H9 (cell line): ENCODE measurements at regions not wholly inside any gene's neighbourhood (a gene's known extent, or its start where the extent isn't known, plus 50 kb on each side); places are given as distances from the start of the nearest gene placed in this dataset.

Experiments used
- DNase-seq: peaks from one replicate; pipeline ENCODE4 v3.0.0-alpha.2; 2017
- H2AFZ ChIP-seq: one replicate; pipeline ENCODE4 v1.6.1; 2013; ENCODE audit warnings: mild to moderate bottlenecking, low read length, control low read depth, moderate library complexity
- H2AK5ac ChIP-seq: 2 replicates; pipeline ENCODE4 v1.6.1; 2013; ENCODE audit warnings: low read length, control low read depth, mixed read lengths; ENCODE audit not compliant: insufficient read length
- H2BK120ac ChIP-seq: one replicate; pipeline ENCODE4 v1.6.1; 2013; ENCODE audit warnings: low read depth, mild to moderate bottlenecking, low read length, control low read depth, inconsistent platforms; ENCODE audit not compliant: poor library complexity, severe bottlenecking
- H2BK12ac ChIP-seq: 2 replicates; pipeline ENCODE4 v1.6.1; 2013; ENCODE audit warnings: low read length, control low read depth, mixed read lengths, low read depth; ENCODE audit not compliant: insufficient read length
- H2BK15ac ChIP-seq: 2 replicates; pipeline ENCODE4 v1.6.1; 2013; ENCODE audit warnings: low read depth, low read length, control low read depth
- H2BK20ac ChIP-seq: one replicate; pipeline ENCODE4 v1.6.1; 2013; ENCODE audit warnings: low read depth, mild to moderate bottlenecking, low read length, control low read depth, inconsistent platforms; ENCODE audit not compliant: poor library complexity, severe bottlenecking
- H2BK5ac ChIP-seq: 2 replicates; pipeline ENCODE4 v1.6.1; 2013; ENCODE audit warnings: low read length, control low read depth, mixed read lengths; ENCODE audit not compliant: insufficient read length
- H3K14ac ChIP-seq: 2 replicates; pipeline ENCODE4 v1.6.1; 2013; ENCODE audit warnings: low read length, control low read depth; ENCODE audit not compliant: insufficient read depth
- H3K18ac ChIP-seq: 2 replicates; pipeline ENCODE4 v1.6.1; 2013; ENCODE audit warnings: low read depth, mild to moderate bottlenecking, mixed read lengths, low read length, control low read depth; ENCODE audit not compliant: insufficient read length
- H3K23ac ChIP-seq: 2 replicates; pipeline ENCODE4 v1.6.1; 2013; ENCODE audit warnings: low read length, control low read depth, mixed read lengths, low read depth; ENCODE audit not compliant: insufficient read length
- H3K23me2 ChIP-seq: 2 replicates; pipeline ENCODE4 v1.6.1; 2013; ENCODE audit warnings: low read depth, mild to moderate bottlenecking, mixed read lengths, low read length, control low read depth; ENCODE audit not compliant: insufficient read length, poor library complexity, severe bottlenecking
- H3K27ac ChIP-seq: 2 replicates; pipeline ENCODE4 v1.5.1; 2013; ENCODE audit warnings: low read length, control low read depth, mixed read lengths, low read depth; ENCODE audit not compliant: insufficient read length
- H3K27me3 ChIP-seq: 2 replicates; pipeline ENCODE4 v1.6.1; 2013; ENCODE audit warnings: low read length, control low read depth, inconsistent platforms; ENCODE audit not compliant: insufficient read depth
- H3K4ac ChIP-seq: 2 replicates; pipeline ENCODE4 v1.6.1; 2013; ENCODE audit warnings: low read depth, mild to moderate bottlenecking, control low read depth, inconsistent platforms, low read length, moderate library complexity
- H3K4me1 ChIP-seq: 2 replicates; pipeline ENCODE4 v1.6.1; 2013; ENCODE audit warnings: low read length, control low read depth, inconsistent platforms; ENCODE audit not compliant: insufficient read depth
- H3K4me2 ChIP-seq: 2 replicates; pipeline ENCODE4 v1.6.1; 2013; ENCODE audit warnings: low read length, control low read depth, mixed read lengths; ENCODE audit not compliant: insufficient read length, insufficient read depth
- H3K56ac ChIP-seq: 2 replicates; pipeline ENCODE4 v1.6.1; 2013; ENCODE audit warnings: low read depth, mild to moderate bottlenecking, mixed read lengths, low read length, control low read depth; ENCODE audit not compliant: insufficient read length
- H3K79me1 ChIP-seq: 2 replicates; pipeline ENCODE4 v1.6.1; 2013; ENCODE audit warnings: low read depth, mild to moderate bottlenecking, moderate library complexity, low read length, control low read depth, inconsistent platforms; ENCODE audit not compliant: insufficient read depth, poor library complexity, severe bottlenecking
- H3K79me2 ChIP-seq: 2 replicates; pipeline ENCODE4 v1.6.1; 2013; ENCODE audit warnings: low read length, control low read depth, inconsistent platforms; ENCODE audit not compliant: insufficient read depth
- H3K9ac ChIP-seq: 2 replicates; pipeline ENCODE4 v1.6.1; 2013; ENCODE audit warnings: low read length, control low read depth, mixed read lengths; ENCODE audit not compliant: insufficient read length; ENCODE audit errors: extremely low read depth
- H3K9me3 ChIP-seq: one replicate; pipeline ENCODE4 v1.6.1; 2013; ENCODE audit warnings: low read depth, low read length, inconsistent platforms; ENCODE audit not compliant: control insufficient read depth
- H3T11ph ChIP-seq: one replicate; pipeline ENCODE4 v1.6.1; 2013; ENCODE audit warnings: mild to moderate bottlenecking, low read length, control low read depth, inconsistent platforms
- H4K20me1 ChIP-seq: one replicate; pipeline ENCODE4 v1.6.1; 2013; ENCODE audit not compliant: control insufficient read depth, insufficient read length, insufficient read depth
- H4K5ac ChIP-seq: 2 replicates; pipeline ENCODE4 v1.6.1; 2013; ENCODE audit warnings: low read depth, mild to moderate bottlenecking, mixed read lengths, low read length, control low read depth; ENCODE audit not compliant: insufficient read length
- H4K8ac ChIP-seq: replicated peaks from 2 replicates; pipeline ENCODE4 v1.6.1; 2013; ENCODE audit warnings: low read length, control low read depth, mixed read lengths, low read depth; ENCODE audit not compliant: insufficient read length
- H4K91ac ChIP-seq: 2 replicates; pipeline ENCODE4 v1.6.1; 2013; ENCODE audit warnings: low read depth, mild to moderate bottlenecking, moderate library complexity, mixed read lengths, low read length, control low read depth; ENCODE audit not compliant: insufficient read length
- H3K27ac Mint-ChIP-seq, 3 experiments: 2 replicates in 2 of 3; 3 replicates in 1 of 3; pipeline ENCODE4 v1.8.0; 2020 to 2021; ENCODE audit warnings: mixed read lengths in 3 of 3, mild to moderate bottlenecking in 1 of 3, moderate library complexity in 1 of 3
- H3K27me3 Mint-ChIP-seq: 2 replicates; pipeline ENCODE4 v1.8.0; 2021; ENCODE audit warnings: low read depth, mild to moderate bottlenecking, moderate library complexity, mixed read lengths
- H3K36me3 Mint-ChIP-seq, 3 experiments: 2 replicates in 2 of 3; 3 replicates in 1 of 3; pipeline ENCODE4 v1.8.0; 2020 to 2021; ENCODE audit warnings: low read depth in 3 of 3, mixed read lengths in 3 of 3; ENCODE audit not compliant: insufficient read depth in 1 of 3
- H3K4me1 Mint-ChIP-seq, 2 experiments: 2 replicates each; pipeline ENCODE4 v1.8.0; 2020; ENCODE audit warnings: mixed read lengths in 2 of 2
- H3K4me3 Mint-ChIP-seq, 2 experiments: 2 replicates in 1 of 2; 3 replicates in 1 of 2; pipeline ENCODE4 v1.8.0; 2020 to 2021; ENCODE audit warnings: mild to moderate bottlenecking in 2 of 2, mixed read lengths in 2 of 2, moderate library complexity in 1 of 2
- H3K9me3 Mint-ChIP-seq, 2 experiments: 2 replicates in 1 of 2; 3 replicates in 1 of 2; pipeline ENCODE4 v1.8.0; 2020; ENCODE audit warnings: mild to moderate bottlenecking in 2 of 2, mixed read lengths in 2 of 2, moderate library complexity in 1 of 2
- WGBS: extraction: QIAGEN DNeasy Blood & Tissue Kit; methylation state at CpG from one replicate; pipeline ENCODE4 v1.1.7; 2013; ENCODE audit warnings: missing lambda C conversion rate, low lambda C conversion rate, mixed read lengths; ENCODE audit not compliant: insufficient read length; ENCODE audit errors: extremely low coverage; 5-methylcytosine and 5-hydroxymethylcytosine counted together
- TF ChIP-seq, protein P1 (sequence below): fragments of 200-600 bp; sonication (generic); conservative IDR thresholded peaks from 3 replicates; pipeline ENCODE4 v1.8.0; 2021; ENCODE audit warnings: antibody characterized with exemption, mild to moderate bottlenecking

GRCh38 chr7:69358163-69358821 is 240.0 kb upstream of the AUTS2 start:
- Histone ChIP-seq H3K56ac (no peak overlapping the region), H3T11ph (no peak overlapping the region), H4K91ac (no peak overlapping the region), H3K27me3 (no peaks in the 10 kb centered on the region), H3K9me3 (no peaks in the 10 kb centered on the region), H2BK20ac (no peak overlapping the region), H2BK5ac (no peak overlapping the region), H3K4ac (no peak overlapping the region), H3K79me2 (no peaks in the 10 kb centered on the region), H4K8ac (no peak overlapping the region), H2AK5ac (no peak overlapping the region), H3K23ac (no peak overlapping the region), H3K23me2 (no peaks in the 10 kb centered on the region), H2AFZ (no peak overlapping the region), H2BK15ac (no peak overlapping the region), H2BK120ac (no peak overlapping the region), H3K9ac (no peak overlapping the region), H4K20me1 (no peaks in the 10 kb centered on the region), H3K18ac (no peak overlapping the region), H3K14ac (no peak overlapping the region), H4K5ac (no peak overlapping the region), H3K27ac (no peak overlapping the region), H3K4me1 (no peaks in the 10 kb centered on the region), H2BK12ac (no peak overlapping the region), H3K4me2 (no peak overlapping the region), H3K79me1 (no peaks in the 10 kb centered on the region)
- TF ChIP-seq, protein P1, sequence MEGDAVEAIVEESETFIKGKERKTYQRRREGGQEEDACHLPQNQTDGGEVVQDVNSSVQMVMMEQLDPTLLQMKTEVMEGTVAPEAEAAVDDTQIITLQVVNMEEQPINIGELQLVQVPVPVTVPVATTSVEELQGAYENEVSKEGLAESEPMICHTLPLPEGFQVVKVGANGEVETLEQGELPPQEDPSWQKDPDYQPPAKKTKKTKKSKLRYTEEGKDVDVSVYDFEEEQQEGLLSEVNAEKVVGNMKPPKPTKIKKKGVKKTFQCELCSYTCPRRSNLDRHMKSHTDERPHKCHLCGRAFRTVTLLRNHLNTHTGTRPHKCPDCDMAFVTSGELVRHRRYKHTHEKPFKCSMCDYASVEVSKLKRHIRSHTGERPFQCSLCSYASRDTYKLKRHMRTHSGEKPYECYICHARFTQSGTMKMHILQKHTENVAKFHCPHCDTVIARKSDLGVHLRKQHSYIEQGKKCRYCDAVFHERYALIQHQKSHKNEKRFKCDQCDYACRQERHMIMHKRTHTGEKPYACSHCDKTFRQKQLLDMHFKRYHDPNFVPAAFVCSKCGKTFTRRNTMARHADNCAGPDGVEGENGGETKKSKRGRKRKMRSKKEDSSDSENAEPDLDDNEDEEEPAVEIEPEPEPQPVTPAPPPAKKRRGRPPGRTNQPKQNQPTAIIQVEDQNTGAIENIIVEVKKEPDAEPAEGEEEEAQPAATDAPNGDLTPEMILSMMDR: no peak
- H3K4me1 Mint-ChIP-seq: no peaks in the 10 kb centered on the region
- no peak overlapping the region for H3K27ac Mint-ChIP-seq
- no peak overlapping the region for H3K4me3 Mint-ChIP-seq
- no peaks in the 10 kb centered on the region for H3K36me3 Mint-ChIP-seq
- WGBS: no CpG with 5 or more reads among the region's 3 CpGs
- DNase-seq: peak; percentile 31
- H3K27me3 Mint-ChIP-seq: peaks cover 38% of the 10 kb centered on the region
- H3K9me3 Mint-ChIP-seq: no peaks in the 10 kb centered on the region
